ENCODE measurements at regions not wholly inside any gene's neighbourhood (a gene's known extent, or its start where the extent isn't known, plus 50 kb on each side); places are given as distances from the start of the nearest gene placed in this dataset.

DNA sequence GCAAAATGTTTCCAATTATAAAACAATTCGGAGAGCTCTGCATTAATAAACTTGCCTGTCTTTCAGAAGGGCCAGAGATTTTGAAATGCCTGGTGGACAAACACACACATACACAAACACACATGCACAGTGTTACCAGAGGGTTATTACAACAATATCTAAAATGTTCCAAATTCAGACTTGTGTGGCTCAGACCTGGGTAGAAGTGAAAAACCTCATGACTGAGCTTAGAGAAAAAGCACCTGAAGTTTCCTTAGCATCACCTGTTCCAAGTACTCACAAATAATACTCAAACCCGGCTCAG lies 247.9 kb downstream of the FOXD2 start:
- Histone ChIP-seq H3K4me2 (ENCODE audit: insufficient read depth, insufficient read length, low read length) (no peak overlapping the region), H3K56ac (ENCODE audit: insufficient read length, low read depth, low read length) (no peak overlapping the region), H3K23ac (ENCODE audit: insufficient read length, low read depth, low read length) (no peak overlapping the region), H3K79me2 (ENCODE audit: insufficient read depth, low read length) (no peaks in the 10 kb centered on the region), H4K20me1 (ENCODE audit: control insufficient read depth, insufficient read depth, insufficient read length) (no peaks in the 10 kb centered on the region), H3K27ac (ENCODE audit: insufficient read length, low read depth, low read length) (no peak overlapping the region), H2BK120ac (ENCODE audit: low read depth, low read length, poor library complexity, severe bottlenecking) (no peak overlapping the region), H2AFZ (ENCODE audit: low read length) (no peak overlapping the region), H3K14ac (ENCODE audit: insufficient read depth, low read length) (no peak overlapping the region), H4K91ac (ENCODE audit: insufficient read length, low read depth, low read length) (no peak overlapping the region), H3K27me3 (ENCODE audit: insufficient read depth, low read length) (no peaks in the 10 kb centered on the region), H3K4ac (ENCODE audit: low read depth, low read length) (no peak overlapping the region), H3K18ac (ENCODE audit: insufficient read length, low read depth, low read length) (no peak overlapping the region), H2BK20ac (ENCODE audit: low read depth, low read length, poor library complexity, severe bottlenecking) (no peak overlapping the region), H3K9ac (ENCODE audit: extremely low read depth, insufficient read length, low read length) (no peak overlapping the region), H3K23me2 (ENCODE audit: insufficient read length, low read depth, low read length, poor library complexity, severe bottlenecking) (no peaks in the 10 kb centered on the region), H3K79me1 (ENCODE audit: insufficient read depth, low read depth, low read length, poor library complexity, severe bottlenecking) (no peaks in the 10 kb centered on the region), H3K4me1 (ENCODE audit: insufficient read depth, low read length) (peaks cover 4% of the 10 kb centered on the region; the same call in 1 of the 2 replicates), H2BK15ac (ENCODE audit: low read depth, low read length) (no peak overlapping the region), H2BK12ac (ENCODE audit: insufficient read length, low read depth, low read length) (no peak overlapping the region), H4K5ac (ENCODE audit: insufficient read length, low read depth, low read length) (no peak overlapping the region), H3K9me3 (ENCODE audit: control insufficient read depth, low read depth, low read length) (no peaks in the 10 kb centered on the region), H2BK5ac (ENCODE audit: insufficient read length, low read length) (no peak overlapping the region), H3T11ph (ENCODE audit: low read length) (no peak overlapping the region), H2AK5ac (ENCODE audit: insufficient read length, low read length) (no peak overlapping the region), H4K8ac (replicated peaks; ENCODE audit: insufficient read length, low read depth, low read length) (no peak overlapping the region)
- Mint-ChIP-seq H3K27me3 (ENCODE audit: low read depth) (peaks cover 12% of the 10 kb centered on the region), H3K9me3 (no peaks in the 10 kb centered on the region), H3K4me3 (no peak overlapping the region), H3K36me3 (ENCODE audit: insufficient read depth in 1 of 3, low read depth in 3 of 3) (no peaks in the 10 kb centered on the region), H3K27ac (no peak overlapping the region), H3K4me1 (peaks cover 20 to 42% of the 10 kb centered on the region in 2 experiments)
- TF ChIP-seq, protein P1, sequence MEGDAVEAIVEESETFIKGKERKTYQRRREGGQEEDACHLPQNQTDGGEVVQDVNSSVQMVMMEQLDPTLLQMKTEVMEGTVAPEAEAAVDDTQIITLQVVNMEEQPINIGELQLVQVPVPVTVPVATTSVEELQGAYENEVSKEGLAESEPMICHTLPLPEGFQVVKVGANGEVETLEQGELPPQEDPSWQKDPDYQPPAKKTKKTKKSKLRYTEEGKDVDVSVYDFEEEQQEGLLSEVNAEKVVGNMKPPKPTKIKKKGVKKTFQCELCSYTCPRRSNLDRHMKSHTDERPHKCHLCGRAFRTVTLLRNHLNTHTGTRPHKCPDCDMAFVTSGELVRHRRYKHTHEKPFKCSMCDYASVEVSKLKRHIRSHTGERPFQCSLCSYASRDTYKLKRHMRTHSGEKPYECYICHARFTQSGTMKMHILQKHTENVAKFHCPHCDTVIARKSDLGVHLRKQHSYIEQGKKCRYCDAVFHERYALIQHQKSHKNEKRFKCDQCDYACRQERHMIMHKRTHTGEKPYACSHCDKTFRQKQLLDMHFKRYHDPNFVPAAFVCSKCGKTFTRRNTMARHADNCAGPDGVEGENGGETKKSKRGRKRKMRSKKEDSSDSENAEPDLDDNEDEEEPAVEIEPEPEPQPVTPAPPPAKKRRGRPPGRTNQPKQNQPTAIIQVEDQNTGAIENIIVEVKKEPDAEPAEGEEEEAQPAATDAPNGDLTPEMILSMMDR (conservative IDR thresholded peaks at IDR 0.05) = no peak
- WGBS (ENCODE audit: extremely low coverage, insufficient read length, low lambda C conversion rate) = no CpG with 5 or more reads among the region's 2 CpGs
- DNase-seq = no peak

Measured in H9 (cell line).